ENCODE measurements at regions not wholly inside any gene's neighbourhood (a gene's known extent, or its start where the extent isn't known, plus 50 kb on each side); places are given as distances from the start of the nearest gene placed in this dataset.

- no peaks in the 10 kb centered on the region for H3K27me3 Mint-ChIP-seq (ENCODE audit: low read depth)
- DNase-seq (ENCODE audit: low spot score): no peak
- no peak for TF ChIP-seq CTCF (IDR thresholded peaks at IDR 0.05)
- H3K36me3 Mint-ChIP-seq (ENCODE audit: low read depth): no peaks in the 10 kb centered on the region
- peaks cover 19% of the 10 kb centered on the region for H3K9me3 Mint-ChIP-seq (ENCODE audit: low read depth)
- no peak overlapping the region for H3K27ac Mint-ChIP-seq (ENCODE audit: unreplicated experiment)
- H3K4me1 Mint-ChIP-seq (ENCODE audit: low read depth): no peaks in the 10 kb centered on the region
- no peak overlapping the region for H3K4me3 Mint-ChIP-seq (ENCODE audit: unreplicated experiment)
These were observed 324.3 kb downstream of the GABRG2 start for GRCh38 chr5:162391833-162392232.

GRCh38 chr5:162392336-162392735 is 324.8 kb downstream of the GABRG2 start:
- no peak for DNase-seq (ENCODE audit: low spot score)
- no peak for TF ChIP-seq CTCF (IDR thresholded peaks at IDR 0.05)
- no peaks in the 10 kb centered on the region for H3K4me1 Mint-ChIP-seq (ENCODE audit: low read depth)
- no peaks in the 10 kb centered on the region for H3K36me3 Mint-ChIP-seq (ENCODE audit: low read depth)
- no peak overlapping the region for H3K27ac Mint-ChIP-seq (ENCODE audit: unreplicated experiment)
- no peaks in the 10 kb centered on the region for H3K27me3 Mint-ChIP-seq (ENCODE audit: low read depth)
- H3K9me3 Mint-ChIP-seq (ENCODE audit: low read depth): peaks cover 22% of the 10 kb centered on the region
- H3K4me3 Mint-ChIP-seq (ENCODE audit: unreplicated experiment): no peak overlapping the region

GRCh38 chr5:162393534-162393933 is 326.0 kb downstream of the GABRG2 start:
- Mint-ChIP-seq H3K27ac (ENCODE audit: unreplicated experiment) (no peak overlapping the region), H3K9me3 (ENCODE audit: low read depth) (peaks cover 32% of the 10 kb centered on the region), H3K27me3 (ENCODE audit: low read depth) (no peaks in the 10 kb centered on the region), H3K4me1 (ENCODE audit: low read depth) (no peaks in the 10 kb centered on the region), H3K36me3 (ENCODE audit: low read depth) (no peaks in the 10 kb centered on the region), H3K4me3 (ENCODE audit: unreplicated experiment) (no peak overlapping the region)
- no peak for TF ChIP-seq CTCF (IDR thresholded peaks at IDR 0.05)
- no peak for DNase-seq (ENCODE audit: low spot score)

GRCh38 chr5:162407614-162408013 is 340.0 kb downstream of the GABRG2 start:
- Mint-ChIP-seq H3K36me3 (ENCODE audit: low read depth) (no peaks in the 10 kb centered on the region), H3K27ac (ENCODE audit: unreplicated experiment) (no peak overlapping the region), H3K9me3 (ENCODE audit: low read depth) (peaks cover 3% of the 10 kb centered on the region), H3K4me3 (ENCODE audit: unreplicated experiment) (no peak overlapping the region), H3K4me1 (ENCODE audit: low read depth) (no peaks in the 10 kb centered on the region), H3K27me3 (ENCODE audit: low read depth) (no peaks in the 10 kb centered on the region)
- no peak for DNase-seq (ENCODE audit: low spot score)
- TF ChIP-seq CTCF (IDR thresholded peaks at IDR 0.05): no peak

GRCh38 chr5:162410365-162410764 is 342.8 kb downstream of the GABRG2 start:
- Mint-ChIP-seq H3K4me1 (ENCODE audit: low read depth) (no peaks in the 10 kb centered on the region), H3K4me3 (ENCODE audit: unreplicated experiment) (no peak overlapping the region), H3K27ac (ENCODE audit: unreplicated experiment) (no peak overlapping the region), H3K36me3 (ENCODE audit: low read depth) (no peaks in the 10 kb centered on the region), H3K27me3 (ENCODE audit: low read depth) (no peaks in the 10 kb centered on the region), H3K9me3 (ENCODE audit: low read depth) (peaks cover 3% of the 10 kb centered on the region)
- no peak for DNase-seq (ENCODE audit: low spot score)
- TF ChIP-seq CTCF (IDR thresholded peaks at IDR 0.05): no peak

All from chondrocyte (in vitro differentiated cells).